ENCODE measurements at regions not wholly inside any gene's neighbourhood (a gene's known extent, or its start where the extent isn't known, plus 50 kb on each side); places are given as distances from the start of the nearest gene placed in this dataset.

GRCh38 chr9:88682431-88682831, 147.5 kb downstream of the NXNL2 start:
- Histone ChIP-seq H2AFZ (ENCODE audit: insufficient read depth, low read depth, low read length, poor library complexity, severe bottlenecking) (no peak overlapping the region), H3K36me3 (replicated peaks in 1 of 2; ENCODE audit: control insufficient read depth in 1 of 2, insufficient read depth in 2 of 2, low read length in 2 of 2) (no peaks in the 10 kb centered on the region), H3K9ac (ENCODE audit: insufficient read depth, low read length, poor library complexity, severe bottlenecking) (no peak overlapping the region), H3K27ac (ENCODE audit: low read depth in 1 of 2, low read length in 2 of 2) (no peak overlapping the region), H3K4me2 (replicated peaks; ENCODE audit: extremely low read depth, low read length, poor library complexity, severe bottlenecking) (no peak overlapping the region), H3K4me3 (replicated peaks in 1 of 3; ENCODE audit: low read depth in 2 of 3, low read length in 3 of 3) (no peak overlapping the region), H3K4me1 (ENCODE audit: control insufficient read depth in 1 of 2, insufficient read depth in 2 of 2, low read length in 2 of 2) (no peaks in the 10 kb centered on the region), H3K9me3 (replicated peaks in 1 of 2; ENCODE audit: control insufficient read depth in 1 of 2, insufficient read depth in 1 of 2, low read length in 2 of 2) (no peaks in the 10 kb centered on the region), H3K27me3 (ENCODE audit: control insufficient read depth in 2 of 2, insufficient read depth in 2 of 2, low read length in 2 of 2) (no peaks in the 10 kb centered on the region), H4K20me1 (ENCODE audit: insufficient read depth, low read length) (no peaks in the 10 kb centered on the region), H3K79me2 (ENCODE audit: insufficient read depth, low read length) (no peaks in the 10 kb centered on the region)
- Mint-ChIP-seq H3K27ac (no peak overlapping the region), H3K36me3 (no peaks in the 10 kb centered on the region), H3K27me3 (ENCODE audit: low read depth in 3 of 3) (peaks cover 3 to 5% (median 5%) of the 10 kb centered on the region in 3 donors), H3K9me3 (peaks cover 0 to 4% (median 2%) of the 10 kb centered on the region in 7 donors), H3K4me3 (no peak overlapping the region), H3K4me1 (no peaks in the 10 kb centered on the region)
- 77% methylated on average over 11 of the region's 12 CpGs for WGBS (ENCODE audit: insufficient coverage)
- intact Hi-C loops (cut with micrococcal nuclease), result no loop called here
- no peak for DNase-seq
- no peak for TF ChIP-seq CTCF (IDR thresholded peaks at IDR 0.05)

- Histone ChIP-seq H3K36me3 (replicated peaks in 1 of 2; ENCODE audit: control insufficient read depth in 1 of 2, insufficient read depth in 2 of 2, low read length in 2 of 2) (no peaks in the 10 kb centered on the region), H3K4me1 (ENCODE audit: control insufficient read depth in 1 of 2, insufficient read depth in 2 of 2, low read length in 2 of 2) (no peaks in the 10 kb centered on the region), H3K4me3 (replicated peaks in 1 of 3; ENCODE audit: low read depth in 2 of 3, low read length in 3 of 3) (no peak overlapping the region), H3K27ac (ENCODE audit: low read depth in 1 of 2, low read length in 2 of 2) (no peak overlapping the region), H3K9ac (ENCODE audit: insufficient read depth, low read length, poor library complexity, severe bottlenecking) (no peak overlapping the region), H3K9me3 (replicated peaks in 1 of 2; ENCODE audit: control insufficient read depth in 1 of 2, insufficient read depth in 1 of 2, low read length in 2 of 2) (no peaks in the 10 kb centered on the region), H3K4me2 (replicated peaks; ENCODE audit: extremely low read depth, low read length, poor library complexity, severe bottlenecking) (no peak overlapping the region), H2AFZ (ENCODE audit: insufficient read depth, low read depth, low read length, poor library complexity, severe bottlenecking) (no peak overlapping the region), H4K20me1 (ENCODE audit: insufficient read depth, low read length) (no peaks in the 10 kb centered on the region), H3K27me3 (ENCODE audit: control insufficient read depth in 2 of 2, insufficient read depth in 2 of 2, low read length in 2 of 2) (no peaks in the 10 kb centered on the region), H3K79me2 (ENCODE audit: insufficient read depth, low read length) (no peaks in the 10 kb centered on the region)
- no peaks in the 10 kb centered on the region for H3K4me1 Mint-ChIP-seq
- no peaks in the 10 kb centered on the region for H3K36me3 Mint-ChIP-seq
- H3K27me3 Mint-ChIP-seq (ENCODE audit: low read depth in 3 of 3), result peaks cover 0 to 4% (median 2%) of the 10 kb centered on the region in 3 donors
- peaks cover 0 to 4% (median 2%) of the 10 kb centered on the region in 7 donors for H3K9me3 Mint-ChIP-seq
- H3K27ac Mint-ChIP-seq, result no peak overlapping the region
- H3K4me3 Mint-ChIP-seq, result no peak overlapping the region
- DNase-seq, result no peak
- TF ChIP-seq CTCF (IDR thresholded peaks at IDR 0.05), result no peak
- WGBS (ENCODE audit: insufficient coverage), result 93% methylated on average over 5 of the region's 8 CpGs
- intact Hi-C loops (cut with micrococcal nuclease), result no loop called here
Measured at GRCh38 chr9:88684046-88684445, 149.1 kb downstream of the NXNL2 start.

All from CD14-positive monocyte (primary cell).